ENCODE measurements at regions not wholly inside any gene's neighbourhood (a gene's known extent, or its start where the extent isn't known, plus 50 kb on each side); places are given as distances from the start of the nearest gene placed in this dataset.

- no peaks in the 10 kb centered on the region for H3K27me3 ChIP-seq (replicated peaks; ENCODE audit: insufficient read depth, low read depth, low read length, poor library complexity)
- no peaks in the 10 kb centered on the region for H3K4me1 ChIP-seq (ENCODE audit: insufficient read depth, low read length, poor library complexity, severe bottlenecking)
- H3K4me3 ChIP-seq (ENCODE audit: low read depth, low read length, poor library complexity, severe bottlenecking) = no peak overlapping the region
- no peak for DNase-seq (ENCODE audit: low spot score)
- ChIA-PET POLR2A (ENCODE audit: low non-redundant PET) (no interaction called here), CTCF (no interaction called here)
- H3K9me3 ChIP-seq (ENCODE audit: low read depth, low read length, poor library complexity, severe bottlenecking) = no peaks in the 10 kb centered on the region
- no TSS peak for BruUV-seq (replicated peaks)
- no peaks in the 10 kb centered on the region for H3K36me3 ChIP-seq (ENCODE audit: insufficient read depth, low read length, poor library complexity, severe bottlenecking)
- H3K27ac ChIP-seq (ENCODE audit: low read depth, low read length, poor library complexity, severe bottlenecking) = no peak overlapping the region
- intact Hi-C loops (cut with micrococcal nuclease; ENCODE audit: unreplicated experiment) = no loop called here
- no peak for TF ChIP-seq CTCF (conservative IDR thresholded peaks at IDR 0.05; ENCODE audit: low read depth, low read length)
- no peak for TF ChIP-seq EZH2 (IDR thresholded peaks at IDR 0.05; ENCODE audit: borderline replicate concordance, low read depth, low read length, poor library complexity, severe bottlenecking)
Measured at GRCh38 chr5:56305001-56305950, 72.1 kb upstream of the ANKRD55 start.

GRCh38 chr5:56303511-56303910 lies 70.4 kb upstream of the ANKRD55 start:
- BruUV-seq (replicated peaks) = no TSS peak
- H3K4me1 ChIP-seq (ENCODE audit: insufficient read depth, low read length, poor library complexity, severe bottlenecking) = no peaks in the 10 kb centered on the region
- DNase-seq (ENCODE audit: low spot score) = peak; percentile 45
- ChIA-PET CTCF (interaction anchor here (1.7 kb wide), 1 partner anchor 33 kb away, joined by 8 read pairs; no protein-coding TSS in a partner anchor), POLR2A (ENCODE audit: low non-redundant PET) (no interaction called here)
- no peaks in the 10 kb centered on the region for H3K9me3 ChIP-seq (ENCODE audit: low read depth, low read length, poor library complexity, severe bottlenecking)
- H3K27ac ChIP-seq (ENCODE audit: low read depth, low read length, poor library complexity, severe bottlenecking) = no peak overlapping the region
- H3K36me3 ChIP-seq (ENCODE audit: insufficient read depth, low read length, poor library complexity, severe bottlenecking) = no peaks in the 10 kb centered on the region
- TF ChIP-seq EZH2 (IDR thresholded peaks at IDR 0.05; ENCODE audit: borderline replicate concordance, low read depth, low read length, poor library complexity, severe bottlenecking) = no peak
- no peak for TF ChIP-seq CTCF (conservative IDR thresholded peaks at IDR 0.05; ENCODE audit: low read depth, low read length)
- intact Hi-C loops (cut with micrococcal nuclease; ENCODE audit: unreplicated experiment) = no loop called here
- H3K27me3 ChIP-seq (replicated peaks; ENCODE audit: insufficient read depth, low read depth, low read length, poor library complexity) = no peaks in the 10 kb centered on the region
- H3K4me3 ChIP-seq (ENCODE audit: low read depth, low read length, poor library complexity, severe bottlenecking) = no peak overlapping the region

GRCh38 chr5:56302027-56302426 lies 68.9 kb upstream of the ANKRD55 start:
- Histone ChIP-seq H3K36me3 (ENCODE audit: insufficient read depth, low read length, poor library complexity, severe bottlenecking) (no peaks in the 10 kb centered on the region), H3K4me3 (ENCODE audit: low read depth, low read length, poor library complexity, severe bottlenecking) (no peak overlapping the region), H3K27me3 (replicated peaks; ENCODE audit: insufficient read depth, low read depth, low read length, poor library complexity) (no peaks in the 10 kb centered on the region), H3K4me1 (ENCODE audit: insufficient read depth, low read length, poor library complexity, severe bottlenecking) (no peaks in the 10 kb centered on the region), H3K27ac (ENCODE audit: low read depth, low read length, poor library complexity, severe bottlenecking) (no peak overlapping the region), H3K9me3 (ENCODE audit: low read depth, low read length, poor library complexity, severe bottlenecking) (no peaks in the 10 kb centered on the region)
- intact Hi-C loops (cut with micrococcal nuclease; ENCODE audit: unreplicated experiment) = no loop called here
- DNase-seq (ENCODE audit: low spot score) = no peak
- no TSS peak for BruUV-seq (replicated peaks)
- CTCF ChIA-PET = no interaction called here
- TF ChIP-seq CTCF (conservative IDR thresholded peaks at IDR 0.05; ENCODE audit: low read depth, low read length) (no peak), EZH2 (IDR thresholded peaks at IDR 0.05; ENCODE audit: borderline replicate concordance, low read depth, low read length, poor library complexity, severe bottlenecking) (no peak)
- POLR2A ChIA-PET (ENCODE audit: low non-redundant PET) = no interaction called here
